Neural progenitor cell (in vitro differentiated cells): ENCODE measurements at regions not wholly inside any gene's neighbourhood (a gene's known extent, or its start where the extent isn't known, plus 50 kb on each side); places are given as distances from the start of the nearest gene placed in this dataset.

Experiments
- DNase-seq: peaks from one replicate; pipeline ENCODE4 v3.0.0-alpha.2; 2016; ENCODE audit warnings: low spot score
- H2AFZ ChIP-seq: fragments of 200-600 bp; sonication (generic); replicated peaks from 2 replicates; pipeline ENCODE4 v1.6.1; 2016; ENCODE audit warnings: antibody characterized with exemption
- H3F3A ChIP-seq: fragments of 200-600 bp; sonication (generic); 2 replicates; pipeline ENCODE4 v1.6.1; 2016; ENCODE audit warnings: antibody characterized with exemption, low read depth
- H3K27ac ChIP-seq: fragments of 200-600 bp; sonication (generic); 2 replicates; pipeline ENCODE4 v1.5.1; 2016; ENCODE audit warnings: mild to moderate bottlenecking
- H3K27me3 ChIP-seq: fragments of 200-600 bp; sonication (generic); 2 replicates; pipeline ENCODE4 v1.6.1; 2016; ENCODE audit warnings: mild to moderate bottlenecking, moderate library complexity
- H3K36me3 ChIP-seq: fragments of 200-600 bp; sonication (generic); 2 replicates; pipeline ENCODE4 v1.5.1; 2016
- H3K4me1 ChIP-seq: fragments of 200-600 bp; sonication (generic); 2 replicates; pipeline ENCODE4 v1.6.1; 2016; ENCODE audit warnings: mixed run types
- H3K4me2 ChIP-seq: fragments of 200-600 bp; sonication (generic); 2 replicates; pipeline ENCODE4 v1.6.1; 2016
- H3K4me3 ChIP-seq: fragments of 200-600 bp; sonication (generic); 2 replicates; pipeline ENCODE4 v1.5.1; 2016
- H3K79me2 ChIP-seq: fragments of 200-600 bp; sonication (generic); 2 replicates; pipeline ENCODE4 v1.6.1; 2016; ENCODE audit warnings: low read depth
- H3K9ac ChIP-seq: fragments of 200-600 bp; sonication (generic); 2 replicates; pipeline ENCODE4 v1.6.1; 2016
- H3K9me3 ChIP-seq: fragments of 200-600 bp; sonication (generic); 2 replicates; pipeline ENCODE4 v1.5.1; 2016; ENCODE audit warnings: low read depth
- H4K20me1 ChIP-seq: fragments of 200-600 bp; sonication (generic); 2 replicates; pipeline ENCODE4 v1.6.1; 2016; ENCODE audit warnings: low read depth
- H3K27ac Mint-ChIP-seq: 3 replicates; pipeline ENCODE4 v1.8.0; 2021; ENCODE audit warnings: mixed read lengths
- H3K27me3 Mint-ChIP-seq: 2 replicates; pipeline ENCODE4 v1.8.0; 2022; ENCODE audit warnings: low read depth, mild to moderate bottlenecking, inconsistent platforms, moderate library complexity, mixed read lengths; ENCODE audit not compliant: insufficient read depth
- H3K36me3 Mint-ChIP-seq: 3 replicates; pipeline ENCODE4 v1.8.0; 2021; ENCODE audit warnings: mixed read lengths
- H3K4me1 Mint-ChIP-seq: 3 replicates; pipeline ENCODE4 v1.8.0; 2021; ENCODE audit warnings: mixed read lengths
- H3K4me3 Mint-ChIP-seq: 3 replicates; pipeline ENCODE4 v1.8.0; 2021; ENCODE audit warnings: mild to moderate bottlenecking, moderate library complexity, mixed read lengths
- H3K9me3 Mint-ChIP-seq: 3 replicates; pipeline ENCODE4 v1.8.0; 2020; ENCODE audit warnings: mixed read lengths
- CTCF ChIP-seq: fragments of 200-600 bp; sonication (generic); IDR thresholded peaks from 2 replicates; pipeline ENCODE4 v1.5.1; 2017; ENCODE audit warnings: antibody characterized with exemption, mild to moderate bottlenecking
- EZH2 ChIP-seq: fragments of 200-600 bp; sonication (generic); IDR thresholded peaks from 2 replicates; pipeline ENCODE4 v1.6.1; 2017; ENCODE audit warnings: antibody characterized with exemption, mild to moderate bottlenecking, moderate library complexity
- EZH2phosphoT487 ChIP-seq: fragments of 200-600 bp; sonication (generic); IDR thresholded peaks from 2 replicates; pipeline ENCODE4 v1.6.1; 2017; ENCODE audit warnings: antibody characterized with exemption

DNA sequence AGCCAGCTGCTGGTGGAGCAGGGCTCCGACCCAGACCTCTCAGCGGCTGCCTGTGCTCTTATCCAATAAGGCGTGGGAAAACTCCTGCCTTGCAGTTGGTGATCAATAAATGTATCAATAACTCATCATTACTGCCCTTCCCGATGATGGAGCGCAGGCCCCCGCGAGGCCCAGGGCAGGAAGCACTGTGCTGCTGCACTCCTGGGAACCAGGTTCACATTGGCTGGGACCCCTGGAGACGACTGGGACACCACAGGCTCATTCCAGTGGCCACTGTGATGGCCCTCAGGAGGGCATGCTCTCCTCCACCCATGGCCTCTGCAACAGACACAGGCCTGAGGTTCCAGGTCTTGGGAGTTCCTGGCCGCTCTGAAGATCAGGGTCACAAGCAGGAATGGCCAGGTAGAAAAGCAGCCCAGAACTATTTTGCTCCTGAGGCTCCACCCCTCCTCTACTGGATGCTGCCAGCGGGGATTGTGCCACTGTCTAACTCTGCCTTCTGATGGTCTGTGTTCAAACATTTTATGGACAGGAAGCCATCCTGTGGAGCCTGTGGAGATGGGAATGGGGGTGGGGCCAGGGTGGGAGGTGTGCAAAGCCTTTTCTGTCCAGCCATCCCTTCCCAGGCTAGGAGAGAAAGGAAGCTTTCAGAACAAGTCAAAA lies 287.4 kb upstream of the ZMIZ1 start:
- no peak overlapping the region for H3K27ac ChIP-seq
- H4K20me1 ChIP-seq: no peaks in the 10 kb centered on the region
- no peaks in the 10 kb centered on the region for H3K36me3 Mint-ChIP-seq

GRCh38 chr10:78781991-78782390 lies 286.8 kb upstream of the ZMIZ1 start:
- Histone ChIP-seq H3K4me2 (no peak overlapping the region), H4K20me1 (no peaks in the 10 kb centered on the region), H3K27ac (no peak overlapping the region), H3K9me3 (no peaks in the 10 kb centered on the region), H3K27me3 (no peaks in the 10 kb centered on the region), H2AFZ (no peak overlapping the region), H3K36me3 (no peaks in the 10 kb centered on the region), H3K4me1 (no peaks in the 10 kb centered on the region), H3K9ac (no peak overlapping the region), H3K79me2 (no peaks in the 10 kb centered on the region), H3K4me3 (no peak overlapping the region), H3F3A (no peaks in the 10 kb centered on the region)
- Mint-ChIP-seq H3K27me3 (peaks cover 2% of the 10 kb centered on the region), H3K4me3 (no peak overlapping the region), H3K4me1 (peaks cover 30% of the 10 kb centered on the region), H3K36me3 (no peaks in the 10 kb centered on the region), H3K9me3 (peaks cover 12% of the 10 kb centered on the region), H3K27ac (no peak overlapping the region)
- TF ChIP-seq EZH2 (no peak), CTCF (no peak), EZH2phosphoT487 (no peak)
- DNase-seq: no peak

More for the DNA sequence above, 287.4 kb upstream of the ZMIZ1 start:
- Histone ChIP-seq H3K27me3 (no peaks in the 10 kb centered on the region), H3K4me2 (no peak overlapping the region), H3K36me3 (no peaks in the 10 kb centered on the region), H3K4me1 (no peaks in the 10 kb centered on the region), H2AFZ (no peak overlapping the region), H3K79me2 (no peaks in the 10 kb centered on the region), H3K9me3 (no peaks in the 10 kb centered on the region), H3K4me3 (no peak overlapping the region), H3F3A (peaks cover 1% of the 10 kb centered on the region), H3K9ac (no peak overlapping the region)
- Mint-ChIP-seq H3K9me3 (peaks cover 12% of the 10 kb centered on the region), H3K4me1 (peaks cover 33% of the 10 kb centered on the region), H3K4me3 (no peak overlapping the region), H3K27ac (no peak overlapping the region), H3K27me3 (peaks cover 3% of the 10 kb centered on the region)
- no peak for DNase-seq
- no peak for TF ChIP-seq CTCF
- TF ChIP-seq EZH2phosphoT487: no peak
- no peak for TF ChIP-seq EZH2

- Histone ChIP-seq H3K27me3 (no peaks in the 10 kb centered on the region), H2AFZ (no peak overlapping the region), H3K9ac (no peak overlapping the region), H3K4me1 (no peaks in the 10 kb centered on the region), H3K9me3 (no peaks in the 10 kb centered on the region), H3K27ac (no peak overlapping the region), H4K20me1 (no peaks in the 10 kb centered on the region), H3K4me3 (no peak overlapping the region), H3K36me3 (no peaks in the 10 kb centered on the region), H3F3A (no peaks in the 10 kb centered on the region), H3K79me2 (no peaks in the 10 kb centered on the region), H3K4me2 (no peak overlapping the region)
- no peaks in the 10 kb centered on the region for H3K36me3 Mint-ChIP-seq
- H3K27me3 Mint-ChIP-seq: peaks cover 2% of the 10 kb centered on the region
- peaks cover 25% of the 10 kb centered on the region for H3K4me1 Mint-ChIP-seq
- H3K9me3 Mint-ChIP-seq: peaks cover 12% of the 10 kb centered on the region
- no peak overlapping the region for H3K27ac Mint-ChIP-seq
- no peak for DNase-seq
- TF ChIP-seq CTCF (no peak), EZH2phosphoT487 (no peak), EZH2 (no peak)
- H3K4me3 Mint-ChIP-seq: no peak overlapping the region
These were observed 286.3 kb upstream of the ZMIZ1 start for GRCh38 chr10:78782441-78782840.
